Fibroblast of lung (primary cell): ENCODE measurements at regions not wholly inside any gene's neighbourhood (a gene's known extent, or its start where the extent isn't known, plus 50 kb on each side); places are given as distances from the start of the nearest gene placed in this dataset.
A peak's percentile ranks its signal among the peaks of the same experiment; 100 is the strongest.

Experiments used
- DNase-seq, 2 donors: peaks; one replicate each; pipeline versions ENCODE4 v3.0.0 to v3.0.0-alpha.2; 2010; ENCODE audit warnings: low read depth in 2 of 2
- H2AFZ ChIP-seq: 2 replicates; pipeline ENCODE4 v1.5.1; 2012; ENCODE audit warnings: low read length, control low read depth, inconsistent platforms
- H3K27ac ChIP-seq: 2 replicates; pipeline ENCODE4 v1.5.1; 2011; ENCODE audit warnings: low read length, control low read depth; ENCODE audit not compliant: insufficient read depth
- H3K27me3 ChIP-seq: 2 replicates; pipeline ENCODE4 v1.5.1; 2011; ENCODE audit warnings: mild to moderate bottlenecking, low read length; ENCODE audit not compliant: control insufficient read depth, insufficient read depth
- H3K36me3 ChIP-seq: 2 replicates; pipeline ENCODE4 v1.5.1; 2011; ENCODE audit warnings: low read length; ENCODE audit not compliant: control insufficient read depth, insufficient read depth
- H3K4me1 ChIP-seq: 2 replicates; pipeline ENCODE4 v1.5.1; 2011; ENCODE audit warnings: low read length; ENCODE audit not compliant: control insufficient read depth, insufficient read depth; ENCODE audit errors: extremely low read depth
- H3K4me2 ChIP-seq: 2 replicates; pipeline ENCODE4 v1.5.1; 2011; ENCODE audit warnings: low read length, control low read depth; ENCODE audit not compliant: insufficient read depth; ENCODE audit errors: extremely low read depth
- H3K4me3 ChIP-seq, 4 experiments: fragments of 200-600 bp in 1 of 4; sonication (generic) in 1 of 4; replicated peaks in 1 of 4; 2 replicates each; pipeline ENCODE4 v1.5.1; 2011 to 2016; ENCODE audit warnings: low read length in 4 of 4, low read depth in 3 of 4, mild to moderate bottlenecking in 3 of 4, control low read depth in 2 of 4, inconsistent platforms in 1 of 4, mixed read lengths in 1 of 4; ENCODE audit not compliant: insufficient read depth in 1 of 4; ENCODE audit errors: control extremely low read depth in 1 of 4
- H3K79me2 ChIP-seq: 2 replicates; pipeline ENCODE4 v1.5.1; 2012; ENCODE audit warnings: mild to moderate bottlenecking, low read length, inconsistent platforms; ENCODE audit not compliant: control insufficient read depth, insufficient read depth
- H3K9ac ChIP-seq: 2 replicates; pipeline ENCODE4 v1.5.1; 2011; ENCODE audit warnings: mild to moderate bottlenecking, low read length, control low read depth; ENCODE audit not compliant: insufficient read depth
- H3K9me3 ChIP-seq: 2 replicates; pipeline ENCODE4 v1.5.1; 2012; ENCODE audit warnings: low read depth, low read length; ENCODE audit not compliant: control insufficient read depth, insufficient read depth
- H4K20me1 ChIP-seq: 2 replicates; pipeline ENCODE4 v1.5.1; 2011; ENCODE audit warnings: low read length; ENCODE audit not compliant: control insufficient read depth, insufficient read depth; ENCODE audit errors: extremely low read depth
- CTCF ChIP-seq, 2 donors: IDR thresholded peaks in 1 of 2; conservative IDR thresholded peaks in 1 of 2; 1 replicate in 1 of 2; 2 replicates in 1 of 2; pipeline ENCODE4 v1.5.1; 2011 to 2012; ENCODE audit warnings: low read length in 2 of 2, control low read depth in 1 of 2, inconsistent platforms in 1 of 2, low read depth in 1 of 2, mild to moderate bottlenecking in 1 of 2
- EZH2 ChIP-seq: IDR thresholded peaks from 2 replicates; pipeline ENCODE4 v1.5.1; 2012; ENCODE audit warnings: low read length, control low read depth, mild to moderate bottlenecking; ENCODE audit errors: missing control alignments

GRCh38 chr17:14717859-14718258 is 417.0 kb downstream of the HS3ST3B1 start:
- Histone ChIP-seq H3K9ac (no peak overlapping the region), H3K4me3 (no peak overlapping the region), H3K36me3 (no peaks in the 10 kb centered on the region), H2AFZ (no peak overlapping the region), H3K4me2 (no peak overlapping the region), H3K27me3 (no peaks in the 10 kb centered on the region), H3K27ac (no peak overlapping the region), H3K4me1 (no peaks in the 10 kb centered on the region), H3K79me2 (no peaks in the 10 kb centered on the region), H3K9me3 (no peaks in the 10 kb centered on the region), H4K20me1 (no peaks in the 10 kb centered on the region)
- no peak for DNase-seq
- TF ChIP-seq EZH2 = no peak
- no peak for TF ChIP-seq CTCF (conservative IDR thresholded peaks at IDR 0.05 in 1 of 2, IDR thresholded peaks at IDR 0.05 in 1 of 2; ENCODE audit: low read depth in 1 of 2, low read length in 2 of 2)

DNA sequence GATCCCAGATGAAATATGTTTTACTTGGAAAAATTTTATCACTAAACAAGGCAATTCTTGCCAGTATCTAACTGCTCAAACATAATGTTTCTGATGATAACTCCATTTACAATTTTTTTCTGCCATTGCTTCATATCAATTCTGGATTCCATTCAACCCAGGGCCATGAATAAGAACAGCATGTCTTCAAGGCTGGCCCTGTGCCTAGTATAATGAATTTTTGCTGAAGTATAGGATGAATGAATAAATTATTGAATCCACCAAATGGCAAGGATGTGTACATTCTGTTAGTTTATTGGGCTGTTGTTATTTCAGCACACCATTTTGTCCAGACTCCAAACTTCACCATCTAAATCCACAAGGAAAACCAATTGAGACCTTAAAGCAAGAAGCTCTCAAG is 414.7 kb downstream of the HS3ST3B1 start:
- Histone ChIP-seq H3K27me3 (no peaks in the 10 kb centered on the region), H2AFZ (no peak overlapping the region), H3K4me1 (no peaks in the 10 kb centered on the region), H3K9ac (no peak overlapping the region), H3K79me2 (no peaks in the 10 kb centered on the region), H3K9me3 (no peaks in the 10 kb centered on the region), H3K27ac (no peak overlapping the region), H3K36me3 (no peaks in the 10 kb centered on the region), H4K20me1 (no peaks in the 10 kb centered on the region), H3K4me2 (no peak overlapping the region), H3K4me3 (no peak overlapping the region)
- TF ChIP-seq EZH2 (no peak), CTCF (conservative IDR thresholded peaks at IDR 0.05 in 1 of 2, IDR thresholded peaks at IDR 0.05 in 1 of 2; ENCODE audit: low read depth in 1 of 2, low read length in 2 of 2) (no peak)
- DNase-seq = peak in 1 of 2 donors; percentile 13

DNA sequence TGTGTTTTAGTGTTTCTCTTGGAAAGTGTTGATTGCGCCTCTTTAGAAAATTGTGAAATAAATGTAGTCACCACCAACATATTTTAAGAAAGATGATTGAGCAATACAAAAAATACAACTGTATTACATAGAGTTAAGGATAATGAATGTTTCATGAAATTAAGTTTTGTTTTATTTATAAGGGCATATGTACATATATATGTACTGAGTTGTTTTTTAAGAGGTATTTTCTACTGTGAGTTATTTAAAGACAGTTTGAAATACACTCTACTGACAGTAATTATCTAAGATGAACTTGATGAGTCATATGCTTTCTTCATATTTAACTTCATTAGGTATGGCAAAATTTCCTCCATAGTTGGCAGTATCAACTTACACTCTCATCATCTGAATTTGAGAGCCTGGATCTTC is 411.7 kb downstream of the HS3ST3B1 start:
- H3K27ac ChIP-seq = no peak overlapping the region
- H2AFZ ChIP-seq = no peak overlapping the region
- no peaks in the 10 kb centered on the region for H3K4me1 ChIP-seq
- H3K9me3 ChIP-seq = no peaks in the 10 kb centered on the region
- no peaks in the 10 kb centered on the region for H4K20me1 ChIP-seq
- DNase-seq = peak in 1 of 2 donors; percentile 26
- H3K27me3 ChIP-seq = no peaks in the 10 kb centered on the region
- TF ChIP-seq EZH2 = no peak
- no peaks in the 10 kb centered on the region for H3K79me2 ChIP-seq
- H3K36me3 ChIP-seq = no peaks in the 10 kb centered on the region
- H3K9ac ChIP-seq = no peak overlapping the region
- no peak overlapping the region for H3K4me3 ChIP-seq
- no peak overlapping the region for H3K4me2 ChIP-seq
